Neuronal stem cell (in vitro differentiated cells): ENCODE measurements at regions not wholly inside any gene's neighbourhood (a gene's known extent, or its start where the extent isn't known, plus 50 kb on each side); places are given as distances from the start of the nearest gene placed in this dataset.

Experiments used
- DNase-seq: peaks from one replicate; pipeline ENCODE4 v3.0.0-alpha.2; 2013; ENCODE audit warnings: low spot score
- H2AFZ ChIP-seq: one replicate; pipeline ENCODE4 v1.6.1; 2013; ENCODE audit warnings: mild to moderate bottlenecking, low read length, inconsistent platforms
- H2AK5ac ChIP-seq: 2 replicates; pipeline ENCODE4 v1.6.1; 2013; ENCODE audit warnings: low read depth, mild to moderate bottlenecking, inconsistent platforms, low read length, moderate library complexity, mixed read lengths
- H2BK120ac ChIP-seq: 2 replicates; pipeline ENCODE4 v1.6.1; 2013; ENCODE audit warnings: low read depth, mild to moderate bottlenecking, inconsistent platforms, low read length, moderate library complexity, mixed read lengths
- H2BK12ac ChIP-seq: one replicate; pipeline ENCODE4 v1.6.1; 2013; ENCODE audit warnings: low read length, inconsistent platforms
- H2BK15ac ChIP-seq: 2 replicates; pipeline ENCODE4 v1.6.1; 2013; ENCODE audit warnings: mild to moderate bottlenecking, low read length, inconsistent platforms, mixed read lengths
- H2BK5ac ChIP-seq: one replicate; pipeline ENCODE4 v1.6.1; 2013; ENCODE audit warnings: inconsistent platforms, mild to moderate bottlenecking, low read length, moderate library complexity
- H3K14ac ChIP-seq: one replicate; pipeline ENCODE4 v1.6.1; 2013; ENCODE audit warnings: low read length, inconsistent platforms
- H3K18ac ChIP-seq: 2 replicates; pipeline ENCODE4 v1.6.1; 2013; ENCODE audit warnings: low read length, inconsistent platforms
- H3K23ac ChIP-seq: 2 replicates; pipeline ENCODE4 v1.6.1; 2013; ENCODE audit warnings: low read depth, mild to moderate bottlenecking, mixed read lengths, low read length, inconsistent platforms; ENCODE audit not compliant: poor library complexity
- H3K27ac ChIP-seq: replicated peaks from 3 replicates; pipeline ENCODE4 v1.5.1; 2013; ENCODE audit warnings: low read length, inconsistent platforms
- H3K27me3 ChIP-seq, 3 experiments: 2 replicates each; pipeline ENCODE4 v1.6.1; 2013; ENCODE audit warnings: low read length in 3 of 3, mild to moderate bottlenecking in 2 of 3, inconsistent platforms in 1 of 3, low read depth in 1 of 3, mixed read lengths in 1 of 3, moderate library complexity in 1 of 3; ENCODE audit not compliant: control insufficient read depth in 3 of 3, insufficient read depth in 3 of 3
- H3K36me3 ChIP-seq, 2 donors: replicated peaks in 1 of 2; 2 replicates each; pipeline ENCODE4 v1.6.1; 2013; ENCODE audit warnings: low read length in 2 of 2; ENCODE audit not compliant: control insufficient read depth in 2 of 2, insufficient read depth in 2 of 2
- H3K4ac ChIP-seq: 2 replicates; pipeline ENCODE4 v1.6.1; 2013; ENCODE audit warnings: inconsistent platforms, mild to moderate bottlenecking, low read length, moderate library complexity
- H3K4me1 ChIP-seq, 2 donors: 1 replicate in 1 of 2; 2 replicates in 1 of 2; pipeline ENCODE4 v1.6.1; 2013; ENCODE audit warnings: low read length in 2 of 2, low read depth in 1 of 2; ENCODE audit not compliant: control insufficient read depth in 2 of 2, insufficient read depth in 1 of 2
- H3K4me2 ChIP-seq: one replicate; pipeline ENCODE4 v1.6.1; 2013; ENCODE audit warnings: mild to moderate bottlenecking, low read length, inconsistent platforms; ENCODE audit not compliant: insufficient read depth, poor library complexity, severe bottlenecking
- H3K4me3 ChIP-seq, 2 donors: 2 replicates each; pipeline ENCODE4 v1.5.1; 2013; ENCODE audit warnings: low read length in 2 of 2, mild to moderate bottlenecking in 2 of 2, inconsistent platforms in 1 of 2, moderate library complexity in 1 of 2
- H3K79me1 ChIP-seq: one replicate; pipeline ENCODE4 v1.6.1; 2013; ENCODE audit warnings: low read depth, mild to moderate bottlenecking, inconsistent platforms, low read length, moderate library complexity
- H3K9ac ChIP-seq: one replicate; pipeline ENCODE4 v1.6.1; 2013; ENCODE audit warnings: mild to moderate bottlenecking, low read depth, low read length, inconsistent platforms; ENCODE audit not compliant: poor library complexity
- H3K9me3 ChIP-seq, 2 donors: replicated peaks in 1 of 2; 2 replicates each; pipeline versions ENCODE3 to v1.6.1; 2013; ENCODE audit warnings: low read length in 2 of 2, mild to moderate bottlenecking in 2 of 2, inconsistent platforms in 1 of 2, low read depth in 1 of 2, mixed read lengths in 1 of 2, moderate library complexity in 1 of 2; ENCODE audit not compliant: control insufficient read depth in 2 of 2, insufficient read depth in 1 of 2
- H4K8ac ChIP-seq: one replicate; pipeline ENCODE4 v1.6.1; 2013; ENCODE audit warnings: low read depth, mild to moderate bottlenecking, inconsistent platforms, low read length, moderate library complexity
- H4K91ac ChIP-seq: one replicate; pipeline ENCODE4 v1.6.1; 2013; ENCODE audit warnings: low read length, low read depth, mild to moderate bottlenecking, inconsistent platforms; ENCODE audit not compliant: poor library complexity
- WGBS, 2 donors: extraction: QIAGEN DNeasy Blood & Tissue Kit; methylation state at CpG; one replicate each; pipeline ENCODE4 v1.1.7; 2013; ENCODE audit warnings: missing lambda C conversion rate in 2 of 2, mixed read lengths in 1 of 2; ENCODE audit not compliant: insufficient read length in 2 of 2, insufficient replicate concordance in 1 of 2; ENCODE audit errors: extremely low coverage in 2 of 2; 5-methylcytosine and 5-hydroxymethylcytosine counted together

DNA sequence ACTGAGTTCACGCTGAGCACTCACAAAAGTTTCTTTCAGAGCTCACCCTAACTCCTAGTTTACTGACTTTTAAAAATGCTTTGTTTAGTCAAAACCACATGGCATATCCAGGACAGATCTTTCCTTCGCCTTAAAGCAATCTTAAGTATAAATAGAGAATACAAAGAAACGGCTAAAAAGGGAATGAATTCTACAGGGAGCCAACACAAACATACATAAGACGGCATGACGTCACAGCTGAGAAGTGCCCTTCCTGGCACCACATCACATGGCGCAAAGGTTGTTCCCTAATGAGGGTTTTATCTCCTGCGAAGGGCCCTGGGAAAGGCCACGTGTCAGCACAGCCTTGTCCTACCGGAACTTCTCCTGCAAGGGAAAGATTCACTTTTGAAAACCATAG lies 141.3 kb downstream of the IRX1 start:
- DNase-seq, result no peak
- WGBS, 2 donors, result no CpG with 5 or more reads among the region's 9 CpGs
- Histone ChIP-seq H3K27ac (no peak overlapping the region), H3K18ac (no peak overlapping the region), H3K4me3 (no peak overlapping the region), H3K9ac (no peak overlapping the region), H3K14ac (no peak overlapping the region), H2BK15ac (peak overlapping the region; percentile 89), H4K8ac (no peak overlapping the region), H3K27me3 (no peaks in the 10 kb centered on the region), H2BK12ac (no peak overlapping the region), H3K9me3 (no peaks in the 10 kb centered on the region), H2AK5ac (no peak overlapping the region), H2BK5ac (peak overlapping the region; percentile 57), H3K4me2 (no peak overlapping the region), H4K91ac (no peak overlapping the region), H3K4ac (no peak overlapping the region), H3K79me1 (no peaks in the 10 kb centered on the region), H3K4me1 (peaks cover 4 to 5% of the 10 kb centered on the region in 2 donors), H3K23ac (no peak overlapping the region), H2BK120ac (no peak overlapping the region), H2AFZ (peak overlapping the region; percentile 77), H3K36me3 (no peaks in the 10 kb centered on the region)

GRCh38 chr5:3738919-3739318 lies 143.3 kb downstream of the IRX1 start:
- Histone ChIP-seq H2BK15ac (peak overlapping the region; percentile 30), H3K4ac (no peak overlapping the region), H3K36me3 (no peaks in the 10 kb centered on the region), H4K91ac (no peak overlapping the region), H2AFZ (no peak overlapping the region), H2BK12ac (no peak overlapping the region), H2BK120ac (peak overlapping the region; percentile 5), H3K23ac (no peak overlapping the region), H4K8ac (no peak overlapping the region), H3K4me1 (peaks cover 4 to 5% of the 10 kb centered on the region in 2 donors), H2AK5ac (no peak overlapping the region), H3K27ac (no peak overlapping the region), H3K27me3 (no peaks in the 10 kb centered on the region), H3K4me3 (no peak overlapping the region), H3K9ac (no peak overlapping the region), H3K79me1 (no peaks in the 10 kb centered on the region), H3K9me3 (no peaks in the 10 kb centered on the region), H3K4me2 (no peak overlapping the region), H2BK5ac (no peak overlapping the region), H3K18ac (no peak overlapping the region), H3K14ac (no peak overlapping the region)
- DNase-seq, result no peak
- WGBS, 2 donors, result no CpG with 5 or more reads among the region's 3 CpGs

DNA sequence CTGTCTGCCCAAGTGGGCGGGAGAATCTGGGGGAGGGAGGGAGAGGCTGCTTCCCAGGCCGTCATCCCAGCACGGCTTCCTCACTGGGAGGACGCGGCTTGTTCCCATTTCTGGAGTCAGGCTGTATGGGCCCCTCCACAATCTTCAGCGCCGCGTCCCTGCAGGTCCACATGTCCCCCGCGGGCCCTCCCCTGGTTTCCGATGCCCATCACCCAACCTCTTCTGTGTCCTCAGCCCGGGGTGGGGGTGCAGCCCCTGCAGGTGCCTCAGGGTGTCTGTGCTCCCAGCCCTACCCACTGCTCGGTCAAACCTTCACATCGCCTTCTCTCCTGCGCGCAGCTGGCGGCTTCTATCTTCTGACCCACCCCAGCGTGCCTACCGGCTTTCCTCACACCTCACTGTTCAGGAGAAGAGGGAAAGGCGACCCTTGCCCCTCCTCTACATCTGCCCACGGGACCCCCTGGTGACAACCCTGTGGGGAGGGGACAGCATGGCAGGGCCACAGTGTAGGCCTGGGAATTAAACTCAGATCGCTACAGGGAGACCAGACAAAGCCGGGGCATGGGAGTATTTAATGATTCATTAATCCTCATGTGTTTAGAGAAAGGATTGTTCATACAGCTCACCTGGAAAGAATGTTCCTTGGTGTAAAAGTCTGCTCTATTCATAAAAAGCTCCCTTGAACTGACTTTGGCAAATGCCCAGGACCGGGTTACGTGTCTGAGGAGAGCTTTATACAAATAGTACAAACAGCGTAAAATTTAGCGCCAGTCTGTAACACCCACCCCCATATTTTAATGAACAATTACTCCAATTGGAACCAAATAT lies 145.1 kb downstream of the IRX1 start:
- no peak overlapping the region for H2BK15ac ChIP-seq
- H2AK5ac ChIP-seq, result peak overlapping the region; percentile 57
- H3K4me3 ChIP-seq, result no peak overlapping the region
- no peak overlapping the region for H2BK5ac ChIP-seq
- no peak overlapping the region for H4K91ac ChIP-seq
- no peak overlapping the region for H3K27ac ChIP-seq
- H3K14ac ChIP-seq, result no peak overlapping the region
- H2BK120ac ChIP-seq, result no peak overlapping the region
- peaks cover 3 to 4% of the 10 kb centered on the region in 2 donors for H3K4me1 ChIP-seq
- no peak overlapping the region for H4K8ac ChIP-seq
- WGBS, 2 donors, result no CpG with 5 or more reads among the region's 27 CpGs
- H3K9me3 ChIP-seq, result peaks cover 0 to under 1% of the 10 kb centered on the region in 2 donors
- no peaks in the 10 kb centered on the region for H3K27me3 ChIP-seq
- H3K23ac ChIP-seq, result peak overlapping the region; percentile 20
- no peak overlapping the region for H3K4ac ChIP-seq
- no peak for DNase-seq
- no peak overlapping the region for H2BK12ac ChIP-seq
- peak overlapping the region; percentile 3 for H3K9ac ChIP-seq
- H2AFZ ChIP-seq, result no peak overlapping the region
- no peaks in the 10 kb centered on the region for H3K79me1 ChIP-seq
- H3K18ac ChIP-seq, result peak overlapping the region; percentile 73
- no peak overlapping the region for H3K4me2 ChIP-seq
- H3K36me3 ChIP-seq, result no peaks in the 10 kb centered on the region

- no peak overlapping the region for H2BK120ac ChIP-seq
- H3K18ac ChIP-seq, result no peak overlapping the region
- H3K4me2 ChIP-seq, result no peak overlapping the region
- H4K91ac ChIP-seq, result no peak overlapping the region
- no peak overlapping the region for H2BK5ac ChIP-seq
- no peaks in the 10 kb centered on the region for H3K79me1 ChIP-seq
- no peak overlapping the region for H3K4me3 ChIP-seq
- no peaks in the 10 kb centered on the region for H3K27me3 ChIP-seq
- H3K4me1 ChIP-seq, result peaks cover 2 to 4% of the 10 kb centered on the region in 2 donors
- H3K36me3 ChIP-seq, result no peaks in the 10 kb centered on the region
- H2BK15ac ChIP-seq, result no peak overlapping the region
- no peak overlapping the region for H3K4ac ChIP-seq
- H3K27ac ChIP-seq, result no peak overlapping the region
- no peak overlapping the region for H4K8ac ChIP-seq
- H2AK5ac ChIP-seq, result no peak overlapping the region
- no CpG with 5 or more reads among the region's 8 CpGs for WGBS, 2 donors
- H3K9me3 ChIP-seq, result peaks cover 2 to 6% of the 10 kb centered on the region in 2 donors
- H2BK12ac ChIP-seq, result no peak overlapping the region
- H3K9ac ChIP-seq, result no peak overlapping the region
- H3K14ac ChIP-seq, result no peak overlapping the region
- DNase-seq, result no peak
- H3K23ac ChIP-seq, result no peak overlapping the region
- H2AFZ ChIP-seq, result no peak overlapping the region
Observed at GRCh38 chr5:3741374-3741770, 145.7 kb downstream of the IRX1 start.
